GM12878 (cell line): ENCODE measurements at regions not wholly inside any gene's neighbourhood (a gene's known extent, or its start where the extent isn't known, plus 50 kb on each side); places are given as distances from the start of the nearest gene placed in this dataset.

Source experiments
- ATAC-seq: fragments of 200-7000 bp; cut with Tn5 transposase; 3 replicates; pipeline ENCODE4 v1.9.1; 2020; ENCODE audit warnings: mild to moderate bottlenecking, moderate library complexity
- BruUV-seq: library from RNA; stranded (reverse); fragments of 400-500 nt; replicated peaks from 2 replicates; lab custom pipeline; 2021; lab: Mats Ljungman, UMichigan
- CTCF ChIA-PET: fragments of 300-600 bp; sonication (Branson Sonifier 250); formaldehyde crosslinking; extraction: SDS; loops from one replicate; lab custom pipeline; 2021; ENCODE audit warnings: inconsistent platforms; lab: Yijun Ruan, JAX
- POLR2A ChIA-PET: fragments of 350-600 bp; formaldehyde crosslinking; extraction: SDS; loops from one replicate; lab custom pipeline; 2021; ENCODE audit warnings: inconsistent platforms; lab: Charles Lee
- RAD21 ChIA-PET: fragments of 300-600 bp; sonication (Branson Sonifier 250); formaldehyde crosslinking; loops from one replicate; lab custom pipeline; 2023; ENCODE audit warnings: antibody characterized with exemption; ENCODE audit not compliant: unreplicated experiment; lab: Charles Lee
- SMC1A ChIA-PET: fragments of 300-600 bp; sonication (Branson Sonifier 250); formaldehyde crosslinking; loops from one replicate; lab custom pipeline; 2023; ENCODE audit not compliant: unreplicated experiment, uncharacterized antibody; lab: Charles Lee
- DNase-seq: peaks from one replicate; pipeline ENCODE4 v3.0.0-alpha.2; 2011; ENCODE audit warnings: low read depth, low spot score
- FAIRE-seq: peaks from 3 replicates; lab custom pipeline; 2011; peaks lifted over from hg19 to GRCh38; lab: Jason Lieb, UNC
- H2AFZ ChIP-seq: 2 replicates; pipeline ENCODE4 v1.6.0; 2011; ENCODE audit warnings: low read depth, low read length, control low read depth; ENCODE audit not compliant: control insufficient read depth
- H3K27ac ChIP-seq: 2 replicates; pipeline ENCODE4 v1.5.1; 2011; ENCODE audit warnings: control low read depth; ENCODE audit not compliant: control insufficient read depth, insufficient read depth
- H3K27me3 ChIP-seq, 2 experiments: replicated peaks in 1 of 2; 2 replicates each; pipeline versions ENCODE4 v1.6.0 to v1.6.1; 2011; ENCODE audit warnings: low read length in 1 of 2; ENCODE audit not compliant: control insufficient read depth in 2 of 2, insufficient read depth in 2 of 2
- H3K36me3 ChIP-seq, 2 experiments: 2 replicates each; pipeline ENCODE4 v1.5.1; 2011; ENCODE audit warnings: low read length in 1 of 2; ENCODE audit not compliant: control insufficient read depth in 2 of 2, insufficient read depth in 2 of 2
- H3K4me1 ChIP-seq: 2 replicates; pipeline ENCODE4 v1.6.1; 2011; ENCODE audit warnings: mild to moderate bottlenecking, low read length, moderate library complexity, mixed read lengths; ENCODE audit not compliant: control insufficient read depth, insufficient read depth
- H3K4me2 ChIP-seq: 2 replicates; pipeline ENCODE4 v1.6.0; 2011; ENCODE audit warnings: control low read depth; ENCODE audit not compliant: control insufficient read depth, insufficient read depth
- H3K4me3 ChIP-seq: fragments of 200-600 bp; sonication (generic); 2 replicates; pipeline ENCODE4 v1.5.1; 2016
- H3K79me2 ChIP-seq: 2 replicates; pipeline ENCODE4 v1.6.0; 2011; ENCODE audit warnings: low read length; ENCODE audit not compliant: control insufficient read depth, insufficient read depth
- H3K9ac ChIP-seq: 2 replicates; pipeline ENCODE4 v1.8.0; 2011; ENCODE audit warnings: low read length, control low read depth, mixed read lengths; ENCODE audit not compliant: control insufficient read depth, insufficient read depth
- H3K9me3 ChIP-seq: replicated peaks from 3 replicates; pipeline ENCODE4 v1.5.1; 2011; ENCODE audit warnings: mild to moderate bottlenecking, low read length; ENCODE audit not compliant: control insufficient read depth, insufficient read depth
- H4K20me1 ChIP-seq: 2 replicates; pipeline ENCODE4 v1.6.0; 2011; ENCODE audit not compliant: control insufficient read depth, insufficient read depth
- BCL11A ChIP-seq: IDR thresholded peaks from 2 replicates; pipeline ENCODE4 v1.6.1; 2011; ENCODE audit warnings: low read depth, low read length
- BHLHE40 ChIP-seq, 2 experiments: fragments of 450-650 bp in 1 of 2; IDR thresholded peaks; 2 replicates each; pipeline ENCODE4 v1.6.1; 2011 to 2017; ENCODE audit warnings: low read depth in 2 of 2, borderline replicate concordance in 1 of 2, improper control_type of control experiment in 1 of 2, low read length in 1 of 2, mild to moderate bottlenecking in 1 of 2
- FOXM1 ChIP-seq: IDR thresholded peaks from 2 replicates; pipeline ENCODE4 v1.6.1; 2012; ENCODE audit warnings: low read depth, mild to moderate bottlenecking, inconsistent platforms, low read length, moderate library complexity
- LARP7 ChIP-seq: fragments of 450-650 bp; IDR thresholded peaks from 2 replicates; pipeline ENCODE4 v1.6.1; 2017; ENCODE audit warnings: mild to moderate bottlenecking
- MAX ChIP-seq: IDR thresholded peaks from 2 replicates; pipeline ENCODE4 v1.6.1; 2012; ENCODE audit warnings: low read depth, low read length, improper control_type of control experiment
- MTA2 ChIP-seq: fragments of 450-650 bp; IDR thresholded peaks from 2 replicates; pipeline ENCODE4 v1.6.1; 2016; ENCODE audit warnings: low read depth, mild to moderate bottlenecking, moderate library complexity
- NFIC ChIP-seq: IDR thresholded peaks from 2 replicates; pipeline ENCODE4 v1.6.1; 2012; ENCODE audit warnings: low read depth, mild to moderate bottlenecking, inconsistent platforms, low read length, moderate library complexity
- PAX8 ChIP-seq: fragments of 450-650 bp; IDR thresholded peaks from 2 replicates; pipeline ENCODE4 v1.6.1; 2017; ENCODE audit warnings: mild to moderate bottlenecking, moderate library complexity
- SMC3 ChIP-seq: IDR thresholded peaks from 2 replicates; pipeline ENCODE4 v1.6.1; 2011; ENCODE audit warnings: low read length, improper control_type of control experiment, borderline replicate concordance
- STAT1 ChIP-seq: fragments of 450-650 bp; conservative IDR thresholded peaks from 2 replicates; pipeline ENCODE4 v1.6.1; 2014; ENCODE audit warnings: antibody characterized with exemption, mild to moderate bottlenecking
- TBL1XR1 ChIP-seq: IDR thresholded peaks from 2 replicates; pipeline ENCODE4 v1.6.1; 2012; ENCODE audit warnings: low read depth, low read length, improper control_type of control experiment
- ZNF217 ChIP-seq: fragments of 450-650 bp; IDR thresholded peaks from 2 replicates; pipeline ENCODE4 v1.6.1; 2017; ENCODE audit warnings: antibody characterized with exemption, mild to moderate bottlenecking
- ZNF274 ChIP-seq: IDR thresholded peaks from one replicate; pipeline ENCODE4 v1.8.0; 2011; ENCODE audit not compliant: insufficient read length, insufficient read depth
- ZSCAN29 ChIP-seq: fragments of 450-650 bp; IDR thresholded peaks from 2 replicates; pipeline ENCODE4 v1.6.1; 2017; ENCODE audit warnings: mild to moderate bottlenecking, moderate library complexity
- WGBS: methylation state at CpG from one replicate; pipeline ENCODE4 v1.1.6; 2016; ENCODE audit warnings: low lambda C conversion rate; ENCODE audit not compliant: insufficient replicate concordance, insufficient coverage; ENCODE audit errors: missing lambda C conversion rate; 5-methylcytosine and 5-hydroxymethylcytosine counted together
- in situ Hi-C: fragments of 300-500 bp; cut with MboI; formaldehyde crosslinking; loops from 9 replicates; pipeline ENCODE4 v1.14.3; 2018; ENCODE audit warnings: mixed read lengths
- intact Hi-C: fragments of 100-400 bp; cut with micrococcal nuclease; formaldehyde crosslinking; loops from one replicate; pipeline ENCODE4 v1.14.2; 2022; ENCODE audit not compliant: unreplicated experiment

- ChIA-PET SMC1A (no interaction called here), POLR2A (no interaction called here), RAD21 (interaction anchor here (0.7 kb wide), 1 partner anchor 1032 kb away, joined by 3 read pairs; no protein-coding TSS in a partner anchor), CTCF (no interaction called here)
- Histone ChIP-seq H4K20me1 (no peaks in the 10 kb centered on the region), H3K27me3 (0 out of 4 replicates have a peak, but pooled peaks cover 0 to 2% of the 10 kb centered on the region in 2 experiments), H3K4me3 (no peak overlapping the region), H3K9ac (no peak overlapping the region), H2AFZ (no peak overlapping the region), H3K4me2 (no peak overlapping the region), H3K79me2 (no peaks in the 10 kb centered on the region), H3K27ac (no peak overlapping the region), H3K36me3 (no peaks in the 10 kb centered on the region), H3K9me3 (no peaks in the 10 kb centered on the region), H3K4me1 (no peaks in the 10 kb centered on the region)
- in situ Hi-C loops = no loop called here
- no TSS peak for BruUV-seq
- ATAC-seq (no peak), DNase-seq (no peak), FAIRE-seq (no peak)
- WGBS = 10% methylated on average over 4 of the region's 4 CpGs
- intact Hi-C loops = no loop called here
- no peak for TF ChIP-seq FOXM1
- TF ChIP-seq BCL11A = no peak
- no peak for TF ChIP-seq ZNF274
- no peak for TF ChIP-seq ZSCAN29
- no peak for TF ChIP-seq NFIC
- no peak for TF ChIP-seq MTA2
- no peak for TF ChIP-seq SMC3
- TF ChIP-seq TBL1XR1 = no peak
- no peak for TF ChIP-seq BHLHE40 (IDR thresholded peaks at IDR 0.05; ENCODE audit: borderline replicate concordance in 1 of 2, low read depth in 2 of 2, low read length in 1 of 2)
- TF ChIP-seq PAX8 = no peak
- TF ChIP-seq ZNF217 = no peak
- no peak for TF ChIP-seq STAT1
- no peak for TF ChIP-seq LARP7
- TF ChIP-seq MAX = no peak
These were observed 108.1 kb downstream of the MYCN start for GRCh38 chr2:16048466-16048865.
